ENCODE measurements at regions not wholly inside any gene's neighbourhood (a gene's known extent, or its start where the extent isn't known, plus 50 kb on each side); places are given as distances from the start of the nearest gene placed in this dataset.

DNA sequence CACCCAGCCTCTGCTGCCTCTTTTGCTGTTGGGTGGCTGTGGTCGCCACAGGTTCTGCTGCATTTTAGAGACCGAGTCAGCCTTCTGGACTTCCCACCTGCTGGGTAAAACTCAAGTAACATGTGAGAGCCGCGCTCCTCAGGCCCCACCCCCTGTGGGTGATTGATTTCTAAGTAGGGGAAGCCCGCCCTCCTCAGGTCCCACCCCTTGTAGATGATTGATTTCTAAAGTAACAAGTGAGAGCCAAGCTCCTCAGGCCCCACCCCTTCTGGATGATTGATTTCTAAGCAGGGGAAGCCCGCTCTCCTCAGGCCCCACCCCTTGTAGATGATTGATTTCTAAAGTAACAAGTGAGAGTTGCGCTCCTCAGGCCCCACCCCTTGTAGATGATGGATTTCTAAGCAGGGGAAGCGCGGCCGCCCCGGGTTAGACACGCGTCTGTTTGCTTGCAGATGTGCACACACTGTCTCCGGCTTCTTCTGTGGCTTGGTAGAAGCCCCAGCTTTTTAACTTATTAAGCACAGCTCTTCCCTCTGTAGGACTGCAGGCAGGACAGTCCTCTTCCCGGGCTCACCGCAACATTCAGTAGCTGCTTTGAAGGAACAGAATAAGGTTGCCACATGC lies 83.4 kb downstream of the FAM43A start:
- DNase-seq = peak; percentile 95

DNA sequence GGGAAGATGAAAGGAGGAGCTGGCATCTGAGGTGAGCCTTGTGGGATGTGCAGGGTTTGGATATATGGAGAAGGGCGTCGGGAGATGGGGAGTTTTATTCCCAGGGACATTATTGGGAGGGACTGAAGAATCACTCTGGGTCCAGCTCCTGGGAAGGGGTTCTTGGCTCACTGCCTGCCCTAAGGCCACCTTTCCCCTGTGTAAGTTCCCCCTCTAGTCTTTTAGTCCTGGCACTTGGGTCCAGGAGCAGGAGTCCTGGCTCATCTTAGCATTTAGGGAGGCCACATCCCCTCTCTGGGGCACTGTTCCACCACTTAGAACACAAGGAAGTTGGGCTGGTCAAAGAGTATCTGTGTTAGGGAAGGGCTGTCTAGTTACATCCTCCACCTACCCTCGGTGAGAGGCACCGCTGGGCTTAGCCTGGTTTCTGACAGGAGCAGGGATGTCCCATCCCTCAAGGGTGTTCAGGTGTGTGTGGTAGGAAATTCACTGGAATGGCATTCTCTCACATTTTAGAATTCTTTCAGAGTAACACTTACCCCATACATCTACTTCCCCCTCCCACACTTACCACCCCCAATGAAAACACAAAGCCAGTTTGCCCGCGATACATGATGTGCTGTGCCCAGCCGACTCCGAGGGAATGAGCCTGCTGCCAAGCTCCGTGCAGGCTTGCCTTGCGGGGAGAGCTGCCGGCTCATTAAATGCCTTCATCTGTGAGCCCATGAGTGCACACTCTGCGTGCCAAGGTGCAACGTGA lies 86.7 kb downstream of the FAM43A start:
- no peak for DNase-seq

DNA sequence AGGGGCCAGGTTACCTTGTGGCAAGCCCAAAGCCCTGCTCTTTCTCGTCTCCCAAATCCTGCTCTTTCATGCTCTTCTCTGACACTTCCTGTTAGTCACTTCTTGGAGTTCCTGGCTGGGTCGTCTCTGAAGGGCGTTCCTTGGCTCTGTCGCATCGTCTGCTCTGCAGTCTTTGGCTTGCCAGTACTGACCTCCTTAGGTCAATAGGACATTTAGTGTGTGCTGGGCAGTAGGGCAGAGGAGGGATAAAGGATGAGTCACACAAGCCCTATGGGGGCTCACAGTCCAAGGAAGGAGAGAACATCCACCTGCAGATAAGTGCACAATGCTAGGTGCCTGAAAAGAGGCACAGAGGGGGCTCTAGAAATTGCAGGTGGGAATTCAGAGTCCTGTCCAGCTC lies 87.5 kb downstream of the FAM43A start:
- DNase-seq = no peak

- no peak for DNase-seq
Observed at GRCh38 chr3:194773771-194774455, 88.2 kb downstream of the FAM43A start.

GRCh38 chr3:194775266-194775665 lies 89.6 kb downstream of the FAM43A start:
- DNase-seq = no peak

DNA sequence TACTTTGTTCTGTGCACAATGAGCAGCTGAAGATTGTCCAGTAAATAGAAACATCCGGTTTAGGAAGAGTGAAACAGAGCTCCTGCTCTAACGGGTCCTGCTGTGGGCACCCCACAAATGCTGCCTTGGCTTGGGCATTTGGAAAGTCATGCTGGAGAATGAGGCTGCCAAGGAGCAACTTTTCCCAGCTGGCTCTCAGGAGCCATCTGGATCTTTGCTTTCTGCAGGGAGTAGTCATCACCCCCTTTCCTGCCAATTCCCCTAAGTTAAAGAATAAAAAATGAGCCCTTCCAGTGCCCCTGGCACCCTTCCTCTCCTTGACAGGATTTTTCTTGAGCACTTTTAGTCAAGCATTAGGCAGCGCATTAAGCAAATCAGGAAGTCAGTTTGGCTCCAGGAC lies 90.0 kb downstream of the FAM43A start:
- no peak for DNase-seq

DNA sequence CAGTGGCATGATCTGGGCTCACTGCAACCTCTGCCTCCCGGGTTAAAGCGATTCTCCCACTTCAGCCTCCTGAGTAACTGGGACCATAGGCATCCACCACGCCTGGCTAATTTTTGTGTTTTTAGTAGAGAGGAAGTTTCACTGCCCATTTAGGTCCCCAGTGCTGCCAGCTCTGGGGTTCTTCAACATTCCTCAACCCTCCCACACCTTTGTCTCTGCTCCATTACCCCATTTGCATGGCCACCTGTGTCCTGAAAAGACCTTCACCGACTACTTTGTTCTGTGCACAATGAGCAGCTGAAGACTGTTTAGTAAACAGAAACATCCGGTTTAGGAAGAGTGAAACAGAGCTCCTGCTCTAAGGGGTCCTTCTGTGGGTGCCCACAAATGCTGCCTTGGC lies 92.0 kb downstream of the FAM43A start:
- no peak for DNase-seq

DNA sequence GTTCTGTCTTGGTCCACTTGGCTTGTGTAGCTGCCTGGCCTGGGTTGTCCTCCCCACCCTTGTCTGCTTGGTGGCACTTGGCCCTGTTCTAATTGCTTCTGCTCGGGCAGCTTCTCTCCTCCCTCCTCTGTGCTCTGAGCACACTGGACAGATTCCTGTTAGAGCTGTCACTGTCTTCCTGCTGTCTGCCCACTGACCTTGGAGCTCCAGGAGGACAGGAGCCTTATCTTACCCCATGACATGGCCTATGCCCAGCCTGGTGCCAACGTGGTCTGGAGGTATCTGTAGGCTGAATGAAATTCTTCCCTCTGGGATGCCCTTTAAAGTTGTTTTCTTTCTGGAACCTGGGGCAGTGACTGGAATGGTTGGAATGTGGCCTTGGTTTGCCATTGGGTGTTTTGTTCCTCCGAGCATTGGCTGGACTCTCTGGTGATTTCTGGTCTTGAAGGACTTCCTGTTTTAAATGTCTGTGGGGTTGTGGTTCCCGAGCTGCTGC lies 94.1 kb downstream of the FAM43A start:
- no peak for DNase-seq

DNA sequence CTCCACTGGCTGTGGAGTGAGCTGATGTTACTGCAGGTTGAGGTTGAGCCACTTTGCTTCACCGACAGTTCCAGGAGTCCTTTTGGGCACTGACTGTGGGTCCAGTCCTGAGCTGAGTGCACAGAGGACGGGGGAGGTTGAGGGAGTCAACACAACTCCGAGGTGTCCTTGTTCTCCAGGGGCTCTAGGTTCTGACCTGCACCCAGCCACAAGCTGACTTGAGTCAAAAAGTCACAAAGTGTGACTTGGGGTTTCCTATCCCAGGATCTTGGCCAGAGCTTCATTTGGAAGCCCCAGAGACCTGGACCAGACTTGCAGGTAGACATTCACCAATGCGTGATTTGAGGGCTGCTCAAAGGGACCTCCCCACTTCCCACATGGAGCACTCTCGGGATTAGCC lies 95.0 kb downstream of the FAM43A start:
- DNase-seq = no peak

DNA sequence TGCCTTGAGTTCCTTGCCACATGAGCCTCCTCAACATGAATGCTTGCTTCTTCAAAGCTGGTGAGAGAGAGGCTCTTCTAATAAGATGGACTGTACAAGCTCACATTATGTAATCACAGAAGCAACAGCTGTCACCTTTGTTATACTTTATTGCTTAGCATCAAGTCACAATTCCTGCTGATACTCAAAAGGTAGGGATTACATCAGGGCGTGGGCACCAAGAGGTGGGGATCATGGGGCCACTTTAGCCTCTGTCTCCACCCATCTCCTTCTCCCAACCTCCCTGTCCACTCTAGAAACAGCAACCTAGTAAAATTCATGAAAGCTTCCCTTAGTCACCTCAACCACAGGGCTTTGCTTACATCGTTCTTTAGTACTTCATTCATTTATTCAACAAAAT lies 95.9 kb downstream of the FAM43A start:
- no peak for DNase-seq

- DNase-seq = no peak
Observed at GRCh38 chr3:194782698-194783404, 97.2 kb downstream of the FAM43A start.

DNA sequence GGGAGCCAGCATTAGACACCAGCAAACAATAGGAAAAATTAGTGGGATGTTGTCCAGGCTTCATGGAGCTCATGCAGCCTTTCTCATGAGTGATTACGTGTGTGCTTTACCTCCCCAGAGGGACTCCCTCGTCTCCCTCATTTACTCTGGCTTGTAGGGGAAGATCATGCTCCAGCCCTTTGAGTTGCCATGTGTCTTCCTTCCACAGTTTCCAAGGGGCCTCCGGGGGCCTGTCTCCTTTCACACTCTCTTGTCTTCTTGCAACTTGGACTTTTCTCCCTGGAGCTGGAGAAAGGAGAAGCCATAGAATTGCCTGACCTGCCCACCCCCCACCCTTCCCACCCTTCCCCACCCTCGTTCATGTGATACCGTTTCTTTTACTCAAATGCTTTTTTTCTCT lies 98.7 kb downstream of the FAM43A start:
- DNase-seq = no peak

- no peak for DNase-seq
Observed at GRCh38 chr3:194785315-194785714, 99.6 kb downstream of the FAM43A start.

GRCh38 chr3:194787072-194787471 lies 101.4 kb downstream of the FAM43A start:
- DNase-seq = no peak

DNA sequence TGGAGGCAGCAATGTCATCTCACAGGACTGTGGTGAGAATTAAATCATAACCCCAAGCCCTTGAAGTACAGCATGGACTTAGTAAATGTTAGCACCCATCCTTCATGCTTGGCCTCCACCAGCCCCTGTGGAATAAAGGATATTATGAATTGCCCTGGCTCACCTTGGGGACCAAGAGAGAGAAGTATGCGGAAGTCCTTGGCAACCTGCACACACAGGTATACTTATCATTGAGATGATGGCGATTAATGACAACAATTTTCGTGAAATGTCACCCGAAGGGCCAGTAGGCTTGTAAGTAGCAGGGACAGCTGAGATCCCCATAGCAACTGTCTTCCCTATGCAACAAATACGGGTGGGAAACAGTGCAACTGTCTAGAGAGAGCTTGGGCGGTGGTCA lies 102.0 kb downstream of the FAM43A start:
- DNase-seq = no peak

- no peak for DNase-seq
Observed at GRCh38 chr3:194792368-194792767, 106.7 kb downstream of the FAM43A start.

DNA sequence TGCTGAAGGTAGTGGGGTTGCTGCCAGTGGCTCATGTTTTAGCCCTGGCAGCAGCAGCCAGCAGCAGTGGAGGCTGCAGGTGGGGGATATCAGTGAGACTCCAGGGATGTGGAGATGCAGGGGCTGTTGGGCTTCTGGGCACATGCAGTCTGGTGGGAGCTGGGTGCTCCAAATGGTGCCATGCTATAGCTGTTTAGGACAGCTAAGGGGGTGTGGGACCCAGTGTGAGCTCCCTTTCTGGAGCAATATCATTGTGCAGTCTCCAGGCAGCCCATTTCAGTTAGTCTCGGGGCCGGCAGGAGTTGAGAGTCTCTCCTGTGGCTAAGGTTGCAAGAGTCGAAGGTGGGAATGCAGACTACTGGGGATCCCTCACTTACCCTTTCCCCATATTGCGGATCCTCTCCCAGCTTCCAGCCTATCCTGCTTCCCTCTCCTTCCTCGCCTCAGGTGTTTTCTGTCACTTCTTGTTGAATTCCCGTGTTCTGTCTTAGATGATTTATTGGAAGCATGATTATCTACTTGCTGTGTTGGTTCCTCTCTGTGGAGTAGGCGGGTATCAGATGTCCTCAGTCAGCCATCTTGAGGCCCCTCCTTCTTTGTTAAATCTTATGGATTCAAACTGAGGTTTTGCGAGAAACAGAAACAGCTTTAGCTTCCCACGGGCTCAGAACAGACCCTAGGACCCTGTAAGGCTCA lies 112.0 kb downstream of the FAM43A start:
- no peak for DNase-seq

GRCh38 chr3:194798486-194798885 lies 112.8 kb downstream of the FAM43A start:
- no peak for DNase-seq

DNA sequence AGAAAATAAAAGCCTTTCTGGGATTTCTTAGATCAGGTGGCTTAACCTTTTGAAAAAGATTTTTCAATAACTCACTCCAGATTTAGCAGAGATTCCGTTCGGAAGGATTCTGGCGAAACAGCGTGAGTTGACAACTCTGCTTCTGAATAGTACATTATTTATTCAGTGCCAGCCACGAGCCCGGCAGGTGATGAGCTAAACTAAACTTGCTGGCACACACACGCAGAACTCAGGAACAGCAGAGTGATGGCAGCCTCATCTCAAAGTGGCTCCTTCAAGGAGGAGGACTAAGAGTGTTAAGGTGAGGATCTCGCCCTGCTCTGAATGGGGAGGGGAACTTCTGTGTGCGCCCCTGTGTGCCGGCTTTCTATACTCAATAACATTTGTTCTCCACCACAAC lies 114.3 kb downstream of the FAM43A start:
- DNase-seq = no peak

DNA sequence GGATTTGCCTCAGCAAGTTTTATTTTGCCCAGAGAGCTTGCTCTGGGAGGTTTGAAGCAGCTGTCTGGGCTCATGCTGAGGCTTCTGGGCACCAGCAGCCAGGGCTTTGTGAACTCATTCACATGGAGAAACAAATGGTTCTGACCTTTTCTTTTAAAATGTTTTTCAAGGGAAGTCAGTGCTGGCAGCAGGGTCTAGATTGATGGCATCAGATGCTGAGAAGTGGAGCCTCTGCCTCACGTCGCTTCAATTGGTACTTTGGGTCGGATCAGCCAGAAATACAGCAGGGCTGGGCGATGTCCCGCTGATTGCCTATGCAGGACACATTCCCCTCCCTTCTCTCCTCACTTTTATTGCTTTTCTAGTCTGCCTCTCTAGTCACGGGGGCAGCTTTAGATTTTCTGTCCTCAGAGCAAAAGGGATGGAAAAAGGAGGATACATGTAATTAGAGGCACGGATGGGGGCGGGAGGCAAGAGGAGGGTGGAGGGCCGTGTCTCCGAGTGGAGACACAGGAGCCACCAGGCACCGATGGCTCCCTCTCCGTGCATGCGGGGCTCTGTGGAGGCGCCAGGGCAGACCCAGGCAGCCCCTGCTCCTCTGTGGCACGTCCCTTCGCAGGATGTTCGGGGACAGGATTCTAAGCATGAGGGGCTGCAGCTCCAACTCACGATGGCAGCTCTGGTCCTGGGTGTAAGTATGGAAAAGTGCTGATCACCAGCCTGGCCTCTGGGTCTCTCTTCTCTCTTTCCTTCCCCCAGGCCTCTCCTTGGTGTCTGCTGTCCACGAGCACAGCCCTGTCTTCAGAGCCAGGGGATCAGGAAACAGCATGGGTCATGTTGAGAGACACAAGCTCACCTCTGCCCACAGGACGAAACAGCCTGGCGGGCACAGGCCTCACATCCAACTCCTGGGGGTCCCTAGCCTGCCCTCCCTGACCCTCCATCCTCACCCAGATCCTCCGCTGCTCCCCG lies 116.1 kb downstream of the FAM43A start:
- no peak for DNase-seq

DNA sequence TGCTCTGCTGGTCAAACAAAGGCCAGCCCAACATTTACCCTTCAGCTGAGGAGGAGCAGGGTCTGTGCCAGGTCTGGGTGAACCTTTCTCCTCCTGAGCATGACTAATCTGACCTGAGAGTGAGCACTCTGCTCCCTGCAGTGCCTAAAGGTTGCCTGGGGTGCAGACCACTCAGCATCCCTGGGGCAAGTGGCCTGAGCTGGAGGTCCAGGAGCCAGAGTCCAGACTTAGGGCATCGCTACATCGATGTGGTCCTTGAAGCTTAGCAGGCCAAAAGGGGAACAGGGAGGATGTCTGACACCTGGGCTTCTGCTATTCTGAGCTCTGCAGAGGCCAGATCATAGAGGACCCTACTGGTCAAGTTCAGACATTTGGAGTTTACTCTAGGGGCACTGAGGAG lies 119.1 kb downstream of the FAM43A start:
- DNase-seq = no peak

All from hindlimb muscle (tissue), 1 donor.